ENCODE measurements at regions not wholly inside any gene's neighbourhood (a gene's known extent, or its start where the extent isn't known, plus 50 kb on each side); places are given as distances from the start of the nearest gene placed in this dataset.

GRCh38 chr4:134471569-134471968 lies 270.0 kb upstream of the PABPC4L start:
- no peak for DNase-seq
- H3K36me3 Mint-ChIP-seq (ENCODE audit: low read depth), result no peaks in the 10 kb centered on the region
- CTCF ChIA-PET, result no interaction called here
- H3K27me3 Mint-ChIP-seq, result no peaks in the 10 kb centered on the region
- no peak for TF ChIP-seq CTCF (IDR thresholded peaks at IDR 0.05)
- POLR2A ChIA-PET, result no interaction called here
- H3K4me3 Mint-ChIP-seq, result no peak overlapping the region
- no peak for ATAC-seq
- no peaks in the 10 kb centered on the region for H3K4me1 Mint-ChIP-seq (ENCODE audit: low read depth)
- intact Hi-C loops (cut with micrococcal nuclease), result no loop called here
- H3K9me3 Mint-ChIP-seq, result peaks cover 6% of the 10 kb centered on the region
- no peak overlapping the region for H3K27ac Mint-ChIP-seq

- Mint-ChIP-seq H3K27me3 (no peaks in the 10 kb centered on the region), H3K36me3 (ENCODE audit: low read depth) (no peaks in the 10 kb centered on the region), H3K9me3 (peaks cover 6% of the 10 kb centered on the region), H3K4me1 (ENCODE audit: low read depth) (no peaks in the 10 kb centered on the region), H3K4me3 (no peak overlapping the region), H3K27ac (no peak overlapping the region)
- no peak for TF ChIP-seq CTCF (IDR thresholded peaks at IDR 0.05)
- intact Hi-C loops (cut with micrococcal nuclease), result no loop called here
- DNase-seq (no peak), ATAC-seq (no peak)
- ChIA-PET CTCF (no interaction called here), POLR2A (no interaction called here)
These were observed 269.0 kb upstream of the PABPC4L start for GRCh38 chr4:134470544-134470943.

GRCh38 chr4:134465417-134465816 lies 263.8 kb upstream of the PABPC4L start:
- Mint-ChIP-seq H3K36me3 (ENCODE audit: low read depth) (no peaks in the 10 kb centered on the region), H3K4me3 (no peak overlapping the region), H3K9me3 (peaks cover 6% of the 10 kb centered on the region), H3K27me3 (no peaks in the 10 kb centered on the region), H3K4me1 (ENCODE audit: low read depth) (no peaks in the 10 kb centered on the region), H3K27ac (no peak overlapping the region)
- no peak for TF ChIP-seq CTCF (IDR thresholded peaks at IDR 0.05)
- ATAC-seq (no peak), DNase-seq (no peak)
- ChIA-PET POLR2A (no interaction called here), CTCF (no interaction called here)
- intact Hi-C loops (cut with micrococcal nuclease), result no loop called here

- peaks cover 10% of the 10 kb centered on the region for H3K9me3 Mint-ChIP-seq
- H3K27me3 Mint-ChIP-seq, result no peaks in the 10 kb centered on the region
- no peak overlapping the region for H3K27ac Mint-ChIP-seq
- intact Hi-C loops (cut with micrococcal nuclease), result no loop called here
- H3K4me1 Mint-ChIP-seq (ENCODE audit: low read depth), result no peaks in the 10 kb centered on the region
- no peak for DNase-seq
- TF ChIP-seq CTCF (IDR thresholded peaks at IDR 0.05), result no peak
- ATAC-seq, result no peak
- POLR2A ChIA-PET, result no interaction called here
- H3K36me3 Mint-ChIP-seq (ENCODE audit: low read depth), result no peaks in the 10 kb centered on the region
- CTCF ChIA-PET, result no interaction called here
- H3K4me3 Mint-ChIP-seq, result no peak overlapping the region
These were observed 262.2 kb upstream of the PABPC4L start for GRCh38 chr4:134463771-134464170.

GRCh38 chr4:134426821-134427220 lies 225.2 kb upstream of the PABPC4L start:
- Mint-ChIP-seq H3K27ac (no peak overlapping the region), H3K4me1 (ENCODE audit: low read depth) (no peaks in the 10 kb centered on the region), H3K36me3 (ENCODE audit: low read depth) (no peaks in the 10 kb centered on the region), H3K9me3 (peaks cover 1% of the 10 kb centered on the region), H3K27me3 (no peaks in the 10 kb centered on the region), H3K4me3 (no peak overlapping the region)
- CTCF ChIA-PET, result no interaction called here
- ATAC-seq, result no peak
- TF ChIP-seq CTCF (IDR thresholded peaks at IDR 0.05), result no peak
- DNase-seq, result no peak
- intact Hi-C loops (cut with micrococcal nuclease), result no loop called here
- POLR2A ChIA-PET, result no interaction called here

Measured in activated CD8-positive, alpha-beta T cell treated with anti-CD3 and anti-CD28 coated beads for 36 hours (primary cell).